Fibroblast of lung (primary cell): ENCODE measurements at regions not wholly inside any gene's neighbourhood (a gene's known extent, or its start where the extent isn't known, plus 50 kb on each side); places are given as distances from the start of the nearest gene placed in this dataset.

Experiments
- DNase-seq, 2 donors: peaks; one replicate each; pipeline versions ENCODE4 v3.0.0 to v3.0.0-alpha.2; 2010; ENCODE audit warnings: low read depth in 2 of 2
- H2AFZ ChIP-seq: 2 replicates; pipeline ENCODE4 v1.5.1; 2012; ENCODE audit warnings: low read length, control low read depth, inconsistent platforms
- H3K27ac ChIP-seq: 2 replicates; pipeline ENCODE4 v1.5.1; 2011; ENCODE audit warnings: low read length, control low read depth; ENCODE audit not compliant: insufficient read depth
- H3K27me3 ChIP-seq: 2 replicates; pipeline ENCODE4 v1.5.1; 2011; ENCODE audit warnings: mild to moderate bottlenecking, low read length; ENCODE audit not compliant: control insufficient read depth, insufficient read depth
- H3K36me3 ChIP-seq: 2 replicates; pipeline ENCODE4 v1.5.1; 2011; ENCODE audit warnings: low read length; ENCODE audit not compliant: control insufficient read depth, insufficient read depth
- H3K4me1 ChIP-seq: 2 replicates; pipeline ENCODE4 v1.5.1; 2011; ENCODE audit warnings: low read length; ENCODE audit not compliant: control insufficient read depth, insufficient read depth; ENCODE audit errors: extremely low read depth
- H3K4me2 ChIP-seq: 2 replicates; pipeline ENCODE4 v1.5.1; 2011; ENCODE audit warnings: low read length, control low read depth; ENCODE audit not compliant: insufficient read depth; ENCODE audit errors: extremely low read depth
- H3K4me3 ChIP-seq, 4 experiments: fragments of 200-600 bp in 1 of 4; sonication (generic) in 1 of 4; replicated peaks in 1 of 4; 2 replicates each; pipeline ENCODE4 v1.5.1; 2011 to 2016; ENCODE audit warnings: low read length in 4 of 4, low read depth in 3 of 4, mild to moderate bottlenecking in 3 of 4, control low read depth in 2 of 4, inconsistent platforms in 1 of 4, mixed read lengths in 1 of 4; ENCODE audit not compliant: insufficient read depth in 1 of 4; ENCODE audit errors: control extremely low read depth in 1 of 4
- H3K79me2 ChIP-seq: 2 replicates; pipeline ENCODE4 v1.5.1; 2012; ENCODE audit warnings: mild to moderate bottlenecking, low read length, inconsistent platforms; ENCODE audit not compliant: control insufficient read depth, insufficient read depth
- H3K9ac ChIP-seq: 2 replicates; pipeline ENCODE4 v1.5.1; 2011; ENCODE audit warnings: mild to moderate bottlenecking, low read length, control low read depth; ENCODE audit not compliant: insufficient read depth
- H3K9me3 ChIP-seq: 2 replicates; pipeline ENCODE4 v1.5.1; 2012; ENCODE audit warnings: low read depth, low read length; ENCODE audit not compliant: control insufficient read depth, insufficient read depth
- H4K20me1 ChIP-seq: 2 replicates; pipeline ENCODE4 v1.5.1; 2011; ENCODE audit warnings: low read length; ENCODE audit not compliant: control insufficient read depth, insufficient read depth; ENCODE audit errors: extremely low read depth
- EZH2 ChIP-seq: IDR thresholded peaks from 2 replicates; pipeline ENCODE4 v1.5.1; 2012; ENCODE audit warnings: low read length, control low read depth, mild to moderate bottlenecking; ENCODE audit errors: missing control alignments
- TF ChIP-seq, protein P1 (sequence below), 2 donors: IDR thresholded peaks in 1 of 2; conservative IDR thresholded peaks in 1 of 2; 1 replicate in 1 of 2; 2 replicates in 1 of 2; pipeline ENCODE4 v1.5.1; 2011 to 2012; ENCODE audit warnings: low read length in 2 of 2, control low read depth in 1 of 2, inconsistent platforms in 1 of 2, low read depth in 1 of 2, mild to moderate bottlenecking in 1 of 2

DNA sequence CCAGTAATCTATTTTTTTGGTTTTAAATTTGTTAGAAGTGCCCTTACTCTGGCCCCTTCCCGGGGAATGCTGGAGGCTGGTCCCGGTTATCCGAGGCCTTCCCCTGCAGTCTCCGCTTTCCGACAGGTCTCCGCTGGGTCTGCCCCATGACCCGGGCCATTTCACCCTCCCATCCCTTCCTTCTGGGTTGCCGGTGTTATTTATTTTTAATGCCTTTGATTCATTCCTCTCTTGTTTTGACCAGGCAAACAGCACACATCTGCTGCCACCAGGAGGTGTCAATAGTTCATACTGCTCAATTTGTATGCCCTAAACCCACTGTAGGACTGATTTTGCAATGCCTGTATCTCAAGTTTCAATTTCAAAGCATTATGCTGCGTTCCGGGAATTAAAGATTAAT, 113.2 kb upstream of the IRX5 start:
- Histone ChIP-seq H3K36me3 (no peaks in the 10 kb centered on the region), H3K79me2 (no peaks in the 10 kb centered on the region), H4K20me1 (no peaks in the 10 kb centered on the region), H2AFZ (no peak overlapping the region), H3K9me3 (no peaks in the 10 kb centered on the region), H3K9ac (no peak overlapping the region), H3K4me1 (no peaks in the 10 kb centered on the region), H3K4me3 (no peak overlapping the region), H3K27me3 (no peaks in the 10 kb centered on the region), H3K27ac (no peak overlapping the region), H3K4me2 (no peak overlapping the region)
- TF ChIP-seq, protein P1, sequence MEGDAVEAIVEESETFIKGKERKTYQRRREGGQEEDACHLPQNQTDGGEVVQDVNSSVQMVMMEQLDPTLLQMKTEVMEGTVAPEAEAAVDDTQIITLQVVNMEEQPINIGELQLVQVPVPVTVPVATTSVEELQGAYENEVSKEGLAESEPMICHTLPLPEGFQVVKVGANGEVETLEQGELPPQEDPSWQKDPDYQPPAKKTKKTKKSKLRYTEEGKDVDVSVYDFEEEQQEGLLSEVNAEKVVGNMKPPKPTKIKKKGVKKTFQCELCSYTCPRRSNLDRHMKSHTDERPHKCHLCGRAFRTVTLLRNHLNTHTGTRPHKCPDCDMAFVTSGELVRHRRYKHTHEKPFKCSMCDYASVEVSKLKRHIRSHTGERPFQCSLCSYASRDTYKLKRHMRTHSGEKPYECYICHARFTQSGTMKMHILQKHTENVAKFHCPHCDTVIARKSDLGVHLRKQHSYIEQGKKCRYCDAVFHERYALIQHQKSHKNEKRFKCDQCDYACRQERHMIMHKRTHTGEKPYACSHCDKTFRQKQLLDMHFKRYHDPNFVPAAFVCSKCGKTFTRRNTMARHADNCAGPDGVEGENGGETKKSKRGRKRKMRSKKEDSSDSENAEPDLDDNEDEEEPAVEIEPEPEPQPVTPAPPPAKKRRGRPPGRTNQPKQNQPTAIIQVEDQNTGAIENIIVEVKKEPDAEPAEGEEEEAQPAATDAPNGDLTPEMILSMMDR (conservative IDR thresholded peaks at IDR 0.05 in 1 of 2, IDR thresholded peaks at IDR 0.05 in 1 of 2; ENCODE audit: low read depth in 1 of 2, low read length in 2 of 2), result no peak
- TF ChIP-seq EZH2, result no peak
- DNase-seq, result no peak

DNA sequence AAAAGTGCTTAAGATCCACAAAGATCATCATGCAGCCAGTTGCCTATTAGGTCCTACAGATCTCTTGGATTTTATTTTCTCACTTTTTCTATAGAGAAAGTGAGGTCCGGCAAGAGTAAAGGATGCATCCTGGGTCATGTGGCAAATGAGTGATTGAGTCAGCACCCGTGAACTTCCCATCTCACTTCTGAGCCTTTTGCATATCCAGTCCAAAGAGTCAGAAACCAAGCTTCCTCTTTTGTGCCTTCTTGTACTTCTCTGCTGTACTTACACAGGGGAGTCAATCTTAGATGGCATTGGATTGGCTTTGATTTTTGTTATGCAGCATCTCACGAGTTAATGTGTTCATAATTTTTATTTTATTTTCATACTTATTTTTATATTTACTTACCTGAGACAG, 114.2 kb upstream of the IRX5 start:
- H2AFZ ChIP-seq, result no peak overlapping the region
- H3K4me1 ChIP-seq, result no peaks in the 10 kb centered on the region
- no peaks in the 10 kb centered on the region for H4K20me1 ChIP-seq
- H3K4me2 ChIP-seq, result no peak overlapping the region
- H3K79me2 ChIP-seq, result no peaks in the 10 kb centered on the region
- H3K27ac ChIP-seq, result no peak overlapping the region
- no peaks in the 10 kb centered on the region for H3K36me3 ChIP-seq
- no peak for TF ChIP-seq EZH2
- TF ChIP-seq, protein P1 (conservative IDR thresholded peaks at IDR 0.05 in 1 of 2, IDR thresholded peaks at IDR 0.05 in 1 of 2; ENCODE audit: low read depth in 1 of 2, low read length in 2 of 2), result no peak
- H3K27me3 ChIP-seq, result no peaks in the 10 kb centered on the region
- H3K4me3 ChIP-seq, result no peak overlapping the region
- no peak overlapping the region for H3K9ac ChIP-seq
- DNase-seq, result no peak
- no peaks in the 10 kb centered on the region for H3K9me3 ChIP-seq

DNA sequence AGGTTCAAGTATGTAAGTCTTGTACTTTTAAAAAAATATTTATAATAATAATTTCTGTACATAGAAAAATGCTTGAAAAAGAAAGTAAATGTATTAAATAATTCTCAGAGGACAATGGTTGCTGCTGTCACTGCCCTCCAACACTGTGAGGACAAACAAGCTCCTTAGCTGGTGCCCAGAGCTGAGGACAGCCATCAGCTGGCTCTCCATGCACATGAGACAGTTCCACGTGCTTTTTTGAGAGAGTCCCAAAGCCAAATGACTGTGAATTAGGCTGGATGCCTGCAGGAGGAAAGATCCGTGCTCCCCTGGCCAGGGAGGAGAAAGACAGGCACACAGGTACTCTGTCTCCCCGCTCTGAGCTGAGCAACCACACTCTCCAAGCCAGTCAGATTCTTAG, 115.5 kb upstream of the IRX5 start:
- no peaks in the 10 kb centered on the region for H3K36me3 ChIP-seq
- no peak overlapping the region for H3K9ac ChIP-seq
- TF ChIP-seq, protein P1 (conservative IDR thresholded peaks at IDR 0.05 in 1 of 2, IDR thresholded peaks at IDR 0.05 in 1 of 2; ENCODE audit: low read depth in 1 of 2, low read length in 2 of 2), result no peak
- no peak for TF ChIP-seq EZH2
- H3K4me3 ChIP-seq, result no peak overlapping the region
- no peak overlapping the region for H3K27ac ChIP-seq
- no peaks in the 10 kb centered on the region for H3K4me1 ChIP-seq
- no peaks in the 10 kb centered on the region for H3K9me3 ChIP-seq
- H3K27me3 ChIP-seq, result no peaks in the 10 kb centered on the region
- DNase-seq, result no peak
- H3K4me2 ChIP-seq, result no peak overlapping the region
- no peak overlapping the region for H2AFZ ChIP-seq
- no peaks in the 10 kb centered on the region for H3K79me2 ChIP-seq
- no peaks in the 10 kb centered on the region for H4K20me1 ChIP-seq
